ENCODE measurements at regions not wholly inside any gene's neighbourhood (a gene's known extent, or its start where the extent isn't known, plus 50 kb on each side); places are given as distances from the start of the nearest gene placed in this dataset.
"Not testable (repeated sequence)": the region's sequence is repeated elsewhere in the genome, so short reads cannot be mapped to it uniquely, and the experiment has no call there.

DNA sequence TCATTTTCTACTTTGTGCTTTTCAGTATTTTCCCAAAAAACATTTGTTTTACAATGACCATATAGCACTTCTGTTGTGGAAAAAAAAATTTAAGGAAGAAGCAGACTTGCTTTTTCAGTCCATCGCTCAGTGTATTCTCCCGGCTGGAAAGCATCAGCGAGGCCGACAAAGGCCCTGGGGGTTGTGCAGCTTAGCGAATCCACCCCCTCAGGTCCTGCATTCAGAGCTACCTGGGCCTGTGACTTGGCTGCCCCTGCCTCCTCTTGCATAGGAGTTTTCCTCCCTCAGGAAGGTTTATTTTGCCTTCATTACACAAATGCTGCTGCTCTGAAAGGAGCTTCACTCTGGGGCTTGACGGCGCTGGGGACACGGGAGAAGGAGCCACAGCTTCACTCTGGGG is 244.4 kb upstream of the MGAT5 start:
- no peak for DNase-seq (ENCODE audit: low read depth, low spot score)
- no peak overlapping the region for H3K4me3 Mint-ChIP-seq
- TF ChIP-seq, protein P1, sequence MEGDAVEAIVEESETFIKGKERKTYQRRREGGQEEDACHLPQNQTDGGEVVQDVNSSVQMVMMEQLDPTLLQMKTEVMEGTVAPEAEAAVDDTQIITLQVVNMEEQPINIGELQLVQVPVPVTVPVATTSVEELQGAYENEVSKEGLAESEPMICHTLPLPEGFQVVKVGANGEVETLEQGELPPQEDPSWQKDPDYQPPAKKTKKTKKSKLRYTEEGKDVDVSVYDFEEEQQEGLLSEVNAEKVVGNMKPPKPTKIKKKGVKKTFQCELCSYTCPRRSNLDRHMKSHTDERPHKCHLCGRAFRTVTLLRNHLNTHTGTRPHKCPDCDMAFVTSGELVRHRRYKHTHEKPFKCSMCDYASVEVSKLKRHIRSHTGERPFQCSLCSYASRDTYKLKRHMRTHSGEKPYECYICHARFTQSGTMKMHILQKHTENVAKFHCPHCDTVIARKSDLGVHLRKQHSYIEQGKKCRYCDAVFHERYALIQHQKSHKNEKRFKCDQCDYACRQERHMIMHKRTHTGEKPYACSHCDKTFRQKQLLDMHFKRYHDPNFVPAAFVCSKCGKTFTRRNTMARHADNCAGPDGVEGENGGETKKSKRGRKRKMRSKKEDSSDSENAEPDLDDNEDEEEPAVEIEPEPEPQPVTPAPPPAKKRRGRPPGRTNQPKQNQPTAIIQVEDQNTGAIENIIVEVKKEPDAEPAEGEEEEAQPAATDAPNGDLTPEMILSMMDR (conservative IDR thresholded peaks at IDR 0.05) = no peak
- no peak overlapping the region for H3K27ac Mint-ChIP-seq (ENCODE audit: unreplicated experiment)
- H3K9me3 Mint-ChIP-seq = no peaks in the 10 kb centered on the region
- H3K4me1 Mint-ChIP-seq = no peaks in the 10 kb centered on the region
- no peaks in the 10 kb centered on the region for H3K36me3 Mint-ChIP-seq (ENCODE audit: low read depth)
- no peaks in the 10 kb centered on the region for H3K27me3 Mint-ChIP-seq (ENCODE audit: low read depth)

DNA sequence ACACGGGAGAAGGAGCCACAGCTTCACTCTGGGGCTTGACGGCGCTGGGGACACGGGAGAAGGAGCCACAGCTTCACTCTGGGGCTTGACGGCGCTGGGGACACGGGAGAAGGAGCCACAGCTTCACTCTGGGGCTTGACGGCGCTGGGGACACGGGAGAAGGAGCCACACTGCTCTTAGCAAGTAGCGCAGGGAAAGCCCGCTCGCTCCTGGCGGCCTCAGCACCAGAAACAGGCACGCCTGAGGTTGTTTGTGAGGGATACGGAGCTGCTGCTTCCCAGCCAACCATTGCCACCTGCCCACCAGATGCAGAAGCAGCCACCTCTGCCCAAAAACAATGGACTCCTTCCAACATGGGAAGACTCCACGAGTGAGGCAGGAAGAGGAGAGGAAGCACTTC is 244.0 kb upstream of the MGAT5 start:
- not testable (repeated sequence) for H3K27me3 Mint-ChIP-seq (ENCODE audit: low read depth); H3K36me3 Mint-ChIP-seq (ENCODE audit: low read depth); H3K27ac Mint-ChIP-seq (ENCODE audit: unreplicated experiment); H3K4me3 Mint-ChIP-seq; H3K9me3 Mint-ChIP-seq; DNase-seq (ENCODE audit: low read depth, low spot score); H3K4me1 Mint-ChIP-seq

DNA sequence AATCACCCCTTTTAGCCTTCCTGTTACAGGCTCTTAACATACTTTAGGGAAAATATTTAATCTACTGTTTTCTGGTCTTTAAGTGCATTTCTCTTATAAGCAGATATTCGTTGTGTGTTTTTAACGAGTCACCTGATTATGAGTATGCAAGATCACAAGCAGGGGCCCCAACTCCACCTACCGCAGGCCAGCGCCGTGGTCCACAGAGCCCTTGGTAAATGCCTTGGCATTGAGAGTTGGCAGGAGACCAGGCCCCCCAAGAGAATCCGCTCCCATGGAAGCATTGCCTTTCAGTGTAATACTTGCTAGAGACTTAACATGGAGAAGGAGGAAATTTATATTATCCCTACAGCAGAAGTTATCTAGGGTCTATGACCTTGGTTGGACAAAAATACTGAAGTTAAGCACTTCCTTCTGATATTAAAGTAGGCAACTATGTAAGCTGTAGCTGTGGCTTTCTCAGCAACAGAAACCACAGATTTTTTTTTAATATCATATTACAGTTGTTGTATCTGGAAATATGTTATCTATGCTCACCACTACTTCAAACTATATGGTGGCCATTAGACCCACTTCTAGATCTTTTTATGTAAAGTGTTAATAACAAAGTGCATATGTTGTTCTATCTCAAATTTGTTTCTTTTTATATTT is 241.8 kb upstream of the MGAT5 start:
- no peak overlapping the region for H3K4me3 Mint-ChIP-seq
- TF ChIP-seq, protein P1 (conservative IDR thresholded peaks at IDR 0.05) = no peak

DNA sequence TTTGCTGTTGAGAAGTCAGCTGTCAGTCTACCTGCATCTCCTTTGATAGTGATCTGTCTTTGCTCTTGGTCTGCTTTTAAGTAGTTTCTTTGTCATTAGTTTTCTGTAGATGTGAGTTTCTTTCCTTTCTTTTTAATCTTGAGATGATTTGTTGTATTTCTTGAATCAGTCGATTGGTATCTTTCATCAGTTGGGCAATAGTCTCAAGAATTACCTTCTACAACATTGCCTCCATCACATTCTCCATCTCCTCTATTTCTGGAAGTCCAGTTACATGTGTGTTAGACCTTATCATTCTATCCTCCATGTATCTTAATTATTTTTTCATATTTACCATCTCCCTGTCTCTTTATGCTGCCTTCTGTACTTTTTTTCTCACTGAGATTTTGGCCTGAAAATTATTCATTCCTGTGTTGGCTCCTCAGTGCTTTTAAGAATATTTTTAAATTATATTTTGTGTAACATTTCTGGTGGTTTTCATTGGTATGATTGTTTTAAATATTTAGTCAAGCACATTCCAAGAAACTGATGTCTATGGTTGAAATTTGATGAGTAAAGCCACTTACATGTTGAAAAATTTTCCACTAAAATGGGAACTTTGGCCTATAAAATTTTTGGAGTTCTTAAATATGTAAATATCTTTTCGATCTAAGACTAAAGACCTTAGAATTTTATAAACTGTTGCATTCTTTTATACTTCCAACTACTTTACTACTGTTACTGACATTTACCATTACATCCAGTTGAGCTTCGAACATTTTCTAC is 239.5 kb upstream of the MGAT5 start:
- no peaks in the 10 kb centered on the region for H3K36me3 Mint-ChIP-seq (ENCODE audit: low read depth)
- no peak overlapping the region for H3K27ac Mint-ChIP-seq (ENCODE audit: unreplicated experiment)
- TF ChIP-seq, protein P1 (conservative IDR thresholded peaks at IDR 0.05) = no peak
- no peaks in the 10 kb centered on the region for H3K27me3 Mint-ChIP-seq (ENCODE audit: low read depth)
- H3K9me3 Mint-ChIP-seq = no peaks in the 10 kb centered on the region
- H3K4me1 Mint-ChIP-seq = no peaks in the 10 kb centered on the region
- no peak overlapping the region for H3K4me3 Mint-ChIP-seq
- no peak for DNase-seq (ENCODE audit: low read depth, low spot score)

More for the DNA sequence above, 241.8 kb upstream of the MGAT5 start:
- DNase-seq (ENCODE audit: low read depth, low spot score) = no peak
- no peaks in the 10 kb centered on the region for H3K36me3 Mint-ChIP-seq (ENCODE audit: low read depth)
- H3K27ac Mint-ChIP-seq (ENCODE audit: unreplicated experiment) = no peak overlapping the region
- H3K4me1 Mint-ChIP-seq = no peaks in the 10 kb centered on the region
- H3K27me3 Mint-ChIP-seq (ENCODE audit: low read depth) = no peaks in the 10 kb centered on the region
- no peaks in the 10 kb centered on the region for H3K9me3 Mint-ChIP-seq

DNA sequence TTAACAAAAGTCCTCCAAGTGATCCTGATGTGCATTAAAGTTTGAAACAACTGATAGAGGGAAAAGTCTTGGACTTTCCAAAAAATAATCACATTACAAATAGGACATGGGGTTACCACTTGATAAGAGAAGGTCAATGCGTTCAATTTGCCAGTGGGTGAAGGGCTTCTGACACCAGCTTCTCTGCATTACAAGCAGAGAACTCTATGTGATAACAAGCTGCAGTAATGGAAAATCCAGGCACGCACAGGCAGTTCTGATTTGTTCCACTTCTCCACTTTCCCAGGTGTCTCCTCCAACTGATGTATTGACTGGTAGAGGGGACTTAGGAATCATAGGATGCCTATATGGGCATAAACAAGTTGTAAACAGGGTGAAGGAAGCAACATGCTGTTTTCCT is 234.0 kb upstream of the MGAT5 start:
- H3K9me3 Mint-ChIP-seq = no peaks in the 10 kb centered on the region
- H3K4me3 Mint-ChIP-seq = no peak overlapping the region

More for the DNA sequence above, 234.0 kb upstream of the MGAT5 start:
- Mint-ChIP-seq H3K27ac (ENCODE audit: unreplicated experiment) (no peak overlapping the region), H3K36me3 (ENCODE audit: low read depth) (no peaks in the 10 kb centered on the region), H3K4me1 (no peaks in the 10 kb centered on the region), H3K27me3 (ENCODE audit: low read depth) (no peaks in the 10 kb centered on the region)
- TF ChIP-seq, protein P1 (conservative IDR thresholded peaks at IDR 0.05) = no peak
- DNase-seq (ENCODE audit: low read depth, low spot score) = no peak

All from neural crest cell (in vitro differentiated cells).